Testis (tissue), 2 donors: ENCODE measurements at regions not wholly inside any gene's neighbourhood (a gene's known extent, or its start where the extent isn't known, plus 50 kb on each side); places are given as distances from the start of the nearest gene placed in this dataset.

Experiments used
- DNase-seq: peaks from one replicate; pipeline ENCODE4 v3.0.0-alpha.2; 2019
- H3K27ac ChIP-seq, 2 donors: fragments of 200-600 bp; sonication (generic); one replicate each; pipeline ENCODE4 v1.5.1; 2019
- H3K27me3 ChIP-seq: fragments of 200-600 bp; sonication (generic); one replicate; pipeline ENCODE4 v1.5.1; 2019
- H3K36me3 ChIP-seq: fragments of 200-600 bp; sonication (generic); one replicate; pipeline ENCODE4 v1.5.1; 2017; ENCODE audit warnings: low read depth; ENCODE audit errors: missing control alignments
- H3K4me1 ChIP-seq: fragments of 200-600 bp; sonication (generic); one replicate; pipeline ENCODE4 v1.5.1; 2019
- H3K4me3 ChIP-seq, 2 donors: fragments of 200-600 bp; sonication (generic); one replicate each; pipeline ENCODE4 v1.5.1; 2017 to 2019
- H3K9me3 ChIP-seq: fragments of 200-600 bp; sonication (generic); one replicate; pipeline ENCODE4 v1.5.1; 2017
- CTCF ChIP-seq, 3 experiments: fragments of 450-650 bp in 2 of 3; fragments of 200-600 bp in 1 of 3; sonication (generic) in 1 of 3; IDR thresholded peaks; one replicate each; pipeline ENCODE4 v1.5.1; 2016 to 2019; ENCODE audit warnings: antibody characterized with exemption in 3 of 3, mild to moderate bottlenecking in 2 of 3, moderate library complexity in 1 of 3
- POLR2A ChIP-seq: fragments of 450-650 bp; IDR thresholded peaks from one replicate; pipeline ENCODE4 v1.6.1; 2017; ENCODE audit warnings: antibody characterized with exemption, mild to moderate bottlenecking, moderate library complexity
- WGBS, 2 donors: methylation state at CpG; one replicate each; pipeline ENCODE4 v1.1.5; 2018; 5-methylcytosine and 5-hydroxymethylcytosine counted together
- intact Hi-C: fragments of 100-400 bp; cut with DNase I; formaldehyde crosslinking; loops from one replicate; pipeline ENCODE4 v1.15.1; 2023; ENCODE audit warnings: low total_unique reads

DNA sequence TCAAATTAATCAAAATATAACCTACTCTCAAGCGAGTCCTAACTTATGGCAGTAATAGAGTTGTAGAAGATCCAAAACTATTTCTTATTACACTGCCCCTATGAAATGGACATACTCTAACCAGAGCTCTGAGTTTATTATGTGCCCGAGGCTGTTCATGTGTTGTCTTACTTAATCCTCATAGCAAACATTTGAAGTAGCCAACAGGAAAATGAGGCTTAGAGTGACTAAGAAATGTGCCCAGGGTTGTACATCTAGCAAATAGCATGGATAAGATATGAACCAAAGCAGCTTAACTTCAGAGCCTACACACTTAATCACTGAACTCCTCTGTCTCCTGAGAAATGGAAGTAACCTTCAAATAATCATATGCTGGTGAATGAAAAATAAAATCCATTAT lies 1551.7 kb downstream of the MAT2B start:
- H3K27me3 ChIP-seq, result no peaks in the 10 kb centered on the region
- DNase-seq, result no peak
- H3K36me3 ChIP-seq, result no peaks in the 10 kb centered on the region
- TF ChIP-seq POLR2A (no peak), CTCF (IDR thresholded peaks at IDR 0.05) (no peak)
- H3K9me3 ChIP-seq, result no peaks in the 10 kb centered on the region
- 86 to 92% methylated on average over 2 of the region's 2 CpGs for WGBS, 2 donors
- no peaks in the 10 kb centered on the region for H3K4me1 ChIP-seq
- H3K4me3 ChIP-seq, result no peak overlapping the region
- intact Hi-C loops, result no loop called here
- H3K27ac ChIP-seq, result no peak overlapping the region

- intact Hi-C loops, result no loop called here
- DNase-seq, result no peak
- no peaks in the 10 kb centered on the region for H3K9me3 ChIP-seq
- 95 to 98% methylated on average over 3 of the region's 3 CpGs for WGBS, 2 donors
- TF ChIP-seq POLR2A (no peak), CTCF (IDR thresholded peaks at IDR 0.05) (no peak)
- no peak overlapping the region for H3K4me3 ChIP-seq
- no peak overlapping the region for H3K27ac ChIP-seq
- no peaks in the 10 kb centered on the region for H3K36me3 ChIP-seq
- no peaks in the 10 kb centered on the region for H3K27me3 ChIP-seq
- no peaks in the 10 kb centered on the region for H3K4me1 ChIP-seq
Measured at GRCh38 chr5:165066751-165067385, 1561.4 kb downstream of the MAT2B start.

DNA sequence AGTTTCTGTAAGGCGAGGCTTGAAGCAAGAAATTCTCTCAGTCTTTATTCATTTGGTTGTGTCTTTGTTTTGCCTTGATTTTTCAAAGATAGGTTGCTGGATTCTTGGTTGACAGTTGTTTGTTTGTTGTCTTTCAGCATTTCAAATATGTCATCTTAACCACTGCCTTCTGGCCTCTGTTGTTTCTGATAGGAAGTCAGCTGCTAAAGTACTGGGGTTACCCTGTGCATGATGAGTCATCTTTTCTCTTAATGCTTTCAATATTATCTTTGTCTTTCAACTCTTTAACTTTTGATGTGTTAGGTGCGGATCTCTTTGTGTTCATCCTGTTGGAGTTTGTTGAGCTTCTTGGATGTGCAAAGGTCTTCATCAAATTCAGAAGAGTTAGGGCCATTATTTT lies 1571.3 kb downstream of the MAT2B start:
- TF ChIP-seq CTCF (IDR thresholded peaks at IDR 0.05) (no peak), POLR2A (no peak)
- intact Hi-C loops, result no loop called here
- Histone ChIP-seq H3K4me3 (no peak overlapping the region), H3K27ac (no peak overlapping the region), H3K4me1 (no peaks in the 10 kb centered on the region), H3K36me3 (no peaks in the 10 kb centered on the region), H3K27me3 (no peaks in the 10 kb centered on the region), H3K9me3 (no peaks in the 10 kb centered on the region)
- no peak for DNase-seq
- 68 to 88% methylated on average over 2 of the region's 2 CpGs for WGBS, 2 donors

GRCh38 chr5:165079389-165079788 lies 1574.0 kb downstream of the MAT2B start:
- Histone ChIP-seq H3K36me3 (no peaks in the 10 kb centered on the region), H3K9me3 (no peaks in the 10 kb centered on the region), H3K27me3 (no peaks in the 10 kb centered on the region), H3K27ac (no peak overlapping the region), H3K4me1 (no peaks in the 10 kb centered on the region), H3K4me3 (no peak overlapping the region)
- 44 to 71% methylated on average over 3 of the region's 3 CpGs for WGBS, 2 donors
- DNase-seq, result no peak
- TF ChIP-seq CTCF (IDR thresholded peaks at IDR 0.05) (no peak), POLR2A (no peak)
- intact Hi-C loops, result no loop called here

GRCh38 chr5:165083394-165083793 lies 1578.0 kb downstream of the MAT2B start:
- WGBS, 2 donors, result 76% methylated on average over 1 of the region's 1 CpG
- intact Hi-C loops, result no loop called here
- no peak for DNase-seq

More at GRCh38 chr5:165083394-165083793, 1578.0 kb downstream of the MAT2B start:
- H3K4me3 ChIP-seq, result no peak overlapping the region
- H3K27ac ChIP-seq, result no peak overlapping the region
- H3K9me3 ChIP-seq, result no peaks in the 10 kb centered on the region
- no peak for TF ChIP-seq POLR2A
- TF ChIP-seq CTCF (IDR thresholded peaks at IDR 0.05), result no peak
- no peaks in the 10 kb centered on the region for H3K27me3 ChIP-seq
- no peaks in the 10 kb centered on the region for H3K36me3 ChIP-seq
- H3K4me1 ChIP-seq, result no peaks in the 10 kb centered on the region
